HG03108 (cell line): ENCODE measurements at regions not wholly inside any gene's neighbourhood (a gene's known extent, or its start where the extent isn't known, plus 50 kb on each side); places are given as distances from the start of the nearest gene placed in this dataset.
"Not testable (repeated sequence)": the region's sequence is repeated elsewhere in the genome, so short reads cannot be mapped to it uniquely, and the experiment has no call there.

Experiments used
- ATAC-seq: cut with Tn5 transposase; IDR thresholded peaks from one replicate; pipeline ENCODE4 v1.9.1; 2021; ENCODE audit warnings: moderate library complexity; ENCODE audit not compliant: unreplicated experiment

GRCh38 chr13:50256536-50257321 is 241.5 kb downstream of the KCNRG start:
- not testable (repeated sequence) for ATAC-seq

- ATAC-seq: no peak
These were observed 242.4 kb downstream of the KCNRG start for GRCh38 chr13:50257646-50258045.

- no peak for ATAC-seq
These were observed 246.1 kb downstream of the KCNRG start for GRCh38 chr13:50261130-50261901.

- ATAC-seq: no peak
These were observed 251.8 kb downstream of the KCNRG start for GRCh38 chr13:50267066-50267465.

GRCh38 chr13:50267917-50268316 is 252.7 kb downstream of the KCNRG start:
- ATAC-seq: no peak

- no peak for ATAC-seq
These were observed 253.3 kb downstream of the KCNRG start for GRCh38 chr13:50268500-50268899.

- no peak for ATAC-seq
These were observed 258.9 kb downstream of the KCNRG start for GRCh38 chr13:50274181-50274580.

GRCh38 chr13:50275392-50276063 is 260.3 kb downstream of the KCNRG start:
- no peak for ATAC-seq

- no peak for ATAC-seq
These were observed 261.3 kb downstream of the KCNRG start for GRCh38 chr13:50276550-50276949.

- ATAC-seq: no peak
These were observed 261.9 kb downstream of the KCNRG start for GRCh38 chr13:50277127-50277526.

GRCh38 chr13:50277906-50278305 is 262.7 kb downstream of the KCNRG start:
- ATAC-seq: no peak

- no peak for ATAC-seq
These were observed 265.2 kb downstream of the KCNRG start for GRCh38 chr13:50280441-50280937.

GRCh38 chr13:50282016-50282415 is 266.8 kb downstream of the KCNRG start:
- no peak for ATAC-seq

- no peak for ATAC-seq
These were observed 267.8 kb downstream of the KCNRG start for GRCh38 chr13:50283017-50283416.

GRCh38 chr13:50284540-50284939 is 269.3 kb downstream of the KCNRG start:
- ATAC-seq: no peak

GRCh38 chr13:50285283-50285682 is 270.0 kb downstream of the KCNRG start:
- ATAC-seq: no peak

- ATAC-seq: no peak
These were observed 271.1 kb downstream of the KCNRG start for GRCh38 chr13:50286324-50286723.

- no peak for ATAC-seq
These were observed 274.9 kb downstream of the KCNRG start for GRCh38 chr13:50290186-50290585.

- ATAC-seq: no peak
These were observed 276.4 kb downstream of the KCNRG start for GRCh38 chr13:50291611-50292010.

- ATAC-seq: no peak
These were observed 276.8 kb downstream of the KCNRG start for GRCh38 chr13:50292081-50292480.

- ATAC-seq: not testable (repeated sequence)
These were observed 279.2 kb downstream of the KCNRG start for GRCh38 chr13:50294425-50294824.
